Endothelial cell of umbilical vein (primary cell): ENCODE measurements at regions not wholly inside any gene's neighbourhood (a gene's known extent, or its start where the extent isn't known, plus 50 kb on each side); places are given as distances from the start of the nearest gene placed in this dataset.

Source experiments
- BruUV-seq: library from RNA; stranded (reverse); fragments of 400-500 nt; replicated peaks from 2 replicates; lab custom pipeline; 2021; lab: Mats Ljungman, UMichigan
- CTCF ChIA-PET: fragments of 300-600, 350-600 bp; sonication (Branson Sonifier 250); formaldehyde crosslinking; loops from one replicate; lab custom pipeline; 2021; ENCODE audit warnings: antibody characterized with exemption, inconsistent platforms; lab: Charles Lee
- POLR2A ChIA-PET: fragments of 300-600, 350-600 bp; sonication (Branson Sonifier 250); formaldehyde crosslinking; loops from one replicate; lab custom pipeline; 2021; ENCODE audit warnings: antibody characterized with exemption, inconsistent platforms; lab: Charles Lee
- DNase-seq: peaks from one replicate; pipeline ENCODE4 v3.0.0-alpha.2; 2011; ENCODE audit warnings: low read depth, low spot score
- FAIRE-seq: peaks from 2 replicates; lab custom pipeline; 2011; peaks lifted over from hg19 to GRCh38; lab: Jason Lieb, UNC
- H2AFZ ChIP-seq: 2 replicates; pipeline ENCODE4 v1.6.0; 2012; ENCODE audit warnings: low read depth, low read length, control low read depth, inconsistent platforms
- H3K27ac ChIP-seq: 2 replicates; pipeline ENCODE4 v1.5.1; 2011; ENCODE audit warnings: low read depth, mild to moderate bottlenecking, control low read depth, low read length, moderate library complexity; ENCODE audit not compliant: insufficient read depth
- H3K27me3 ChIP-seq, 2 experiments: 2 replicates each; pipeline versions ENCODE4 v1.6.0 to v1.6.1; 2011; ENCODE audit warnings: low read length in 2 of 2, mixed read lengths in 1 of 2; ENCODE audit not compliant: control insufficient read depth in 2 of 2, insufficient read depth in 2 of 2
- H3K36me3 ChIP-seq, 2 experiments: 2 replicates in 1 of 2; 3 replicates in 1 of 2; pipeline ENCODE4 v1.5.1; 2011; ENCODE audit warnings: low read length in 2 of 2, mild to moderate bottlenecking in 1 of 2, moderate library complexity in 1 of 2; ENCODE audit not compliant: control insufficient read depth in 2 of 2, insufficient read depth in 2 of 2; ENCODE audit errors: extremely low read depth in 1 of 2
- H3K4me1 ChIP-seq: 3 replicates; pipeline ENCODE4 v1.5.1; 2011; ENCODE audit warnings: mild to moderate bottlenecking, low read length; ENCODE audit not compliant: control insufficient read depth, insufficient read depth; ENCODE audit errors: extremely low read depth
- H3K4me2 ChIP-seq: 2 replicates; pipeline ENCODE4 v1.6.1; 2011; ENCODE audit warnings: low read length, control low read depth, mixed read lengths; ENCODE audit not compliant: insufficient read depth
- H3K4me3 ChIP-seq, 3 experiments: fragments of 200-600 bp in 1 of 3; sonication (generic), shearing (Covaris generic) in 1 of 3; replicated peaks in 1 of 3; 2 replicates each; pipeline ENCODE4 v1.5.1; 2011 to 2016; ENCODE audit warnings: control low read depth in 3 of 3, low read length in 3 of 3, mild to moderate bottlenecking in 2 of 3, inconsistent platforms in 1 of 3, low read depth in 1 of 3, moderate library complexity in 1 of 3; ENCODE audit not compliant: insufficient read depth in 1 of 3
- H3K79me2 ChIP-seq: 2 replicates; pipeline ENCODE4 v1.6.0; 2012; ENCODE audit warnings: low read length, inconsistent platforms; ENCODE audit not compliant: control insufficient read depth, insufficient read depth
- H3K9ac ChIP-seq: replicated peaks from 2 replicates; pipeline ENCODE3; 2011; ENCODE audit warnings: low read length, control low read depth; ENCODE audit not compliant: insufficient read depth; ENCODE audit errors: extremely low read depth
- H3K9me1 ChIP-seq: replicated peaks from 3 replicates; pipeline ENCODE4 v1.6.0; 2011; ENCODE audit warnings: mild to moderate bottlenecking, low read length; ENCODE audit not compliant: control insufficient read depth, insufficient read depth; ENCODE audit errors: extremely low read depth
- H3K9me3 ChIP-seq: replicated peaks from 2 replicates; pipeline ENCODE4 v1.5.1; 2012; ENCODE audit warnings: low read length, inconsistent platforms; ENCODE audit not compliant: control insufficient read depth, insufficient read depth
- H4K20me1 ChIP-seq: replicated peaks from 2 replicates; pipeline ENCODE3; 2011; ENCODE audit warnings: mild to moderate bottlenecking, low read length; ENCODE audit not compliant: control insufficient read depth, insufficient read depth; ENCODE audit errors: extremely low read depth
- CTCF ChIP-seq, 2 donors: IDR thresholded peaks; 1 replicate in 1 of 2; 2 replicates in 1 of 2; pipeline ENCODE4 v1.5.1; 2011; ENCODE audit warnings: low read length in 2 of 2, mild to moderate bottlenecking in 2 of 2, moderate library complexity in 2 of 2, control low read depth in 1 of 2, inconsistent platforms in 1 of 2, low read depth in 1 of 2; ENCODE audit not compliant: insufficient read depth in 1 of 2; ENCODE audit errors: extremely low read depth in 1 of 2
- EZH2 ChIP-seq: IDR thresholded peaks from 2 replicates; pipeline ENCODE4 v1.6.1; 2012; ENCODE audit warnings: borderline replicate concordance, low read depth, mild to moderate bottlenecking, moderate library complexity, low read length, inconsistent platforms; ENCODE audit not compliant: severe bottlenecking
- FOS ChIP-seq: IDR thresholded peaks from 2 replicates; pipeline ENCODE4 v1.6.1; 2011; ENCODE audit warnings: mild to moderate bottlenecking, low read length, moderate library complexity, borderline replicate concordance; ENCODE audit not compliant: insufficient read depth
- GATA2 ChIP-seq: IDR thresholded peaks from 2 replicates; pipeline ENCODE4 v1.7.0; 2011; ENCODE audit warnings: low read depth, mild to moderate bottlenecking, moderate library complexity, mixed read lengths, low read length; ENCODE audit not compliant: insufficient read length, insufficient read depth
- JUN ChIP-seq: IDR thresholded peaks from 2 replicates; pipeline ENCODE4 v1.6.1; 2011; ENCODE audit warnings: borderline replicate concordance, low read depth; ENCODE audit not compliant: insufficient read length, insufficient read depth
- MAX ChIP-seq: IDR thresholded peaks from 2 replicates; pipeline ENCODE4 v1.6.1; 2011; ENCODE audit not compliant: insufficient read depth, insufficient read length
- MYC ChIP-seq: IDR thresholded peaks from one replicate; pipeline ENCODE4 v1.6.1; 2011; ENCODE audit warnings: mild to moderate bottlenecking, low read depth, low read length
- POLR2A ChIP-seq: IDR thresholded peaks from 2 replicates; pipeline ENCODE4 v1.6.1; 2012; ENCODE audit warnings: low read depth, mild to moderate bottlenecking, control low read depth, low read length
- POLR2AphosphoS5 ChIP-seq: IDR thresholded peaks from 2 replicates; pipeline ENCODE4 v1.6.1; 2012; ENCODE audit warnings: low read depth, mild to moderate bottlenecking, control low read depth, low read length, moderate library complexity; ENCODE audit not compliant: insufficient read depth
- dilution Hi-C: fragments of 300-500 bp; cut with MboI; formaldehyde crosslinking; loops from one replicate; pipeline ENCODE4 v1.15.0; 2019; ENCODE audit warnings: low sequenced_read_pairs; ENCODE audit not compliant: extremely low pct_ligation_motif_present
- intact Hi-C: fragments of 100-400 bp; cut with micrococcal nuclease; formaldehyde crosslinking; loops from one replicate; pipeline ENCODE4 v1.10.0; 2022

- no peaks in the 10 kb centered on the region for H3K36me3 ChIP-seq
- H3K4me1 ChIP-seq = no peaks in the 10 kb centered on the region
- no TSS peak for BruUV-seq
- dilution Hi-C loops = no loop called here
- H3K4me3 ChIP-seq = no peak overlapping the region
- no peak overlapping the region for H3K27ac ChIP-seq
- ChIA-PET CTCF (no interaction called here), POLR2A (no interaction called here)
- TF ChIP-seq GATA2 (no peak), EZH2 (no peak)
- H2AFZ ChIP-seq = no peak overlapping the region
- H4K20me1 ChIP-seq = no peaks in the 10 kb centered on the region
- DNase-seq (no peak), FAIRE-seq (no peak)
- no peak overlapping the region for H3K4me2 ChIP-seq
- no peaks in the 10 kb centered on the region for H3K27me3 ChIP-seq
- no peaks in the 10 kb centered on the region for H3K79me2 ChIP-seq
- intact Hi-C loops = no loop called here
- H3K9me3 ChIP-seq = no peaks in the 10 kb centered on the region
- no peaks in the 10 kb centered on the region for H3K9me1 ChIP-seq
- H3K9ac ChIP-seq = no peak overlapping the region
Measured at GRCh38 chr1:222390181-222390580, 157.7 kb downstream of the HHIPL2 start.

GRCh38 chr1:222387007-222387814 lies 160.7 kb downstream of the HHIPL2 start:
- no peaks in the 10 kb centered on the region for H3K79me2 ChIP-seq
- H3K4me1 ChIP-seq = no peaks in the 10 kb centered on the region
- H3K4me3 ChIP-seq = no peak overlapping the region
- H3K27ac ChIP-seq = no peak overlapping the region
- dilution Hi-C loops = no loop called here
- H3K4me2 ChIP-seq = no peak overlapping the region
- H3K9ac ChIP-seq = no peak overlapping the region
- POLR2A ChIA-PET = no interaction called here
- CTCF ChIA-PET = no interaction called here
- BruUV-seq = no TSS peak
- no peaks in the 10 kb centered on the region for H3K27me3 ChIP-seq
- no peaks in the 10 kb centered on the region for H3K9me1 ChIP-seq
- DNase-seq (no peak), FAIRE-seq (no peak)
- no peaks in the 10 kb centered on the region for H3K9me3 ChIP-seq
- intact Hi-C loops = no loop called here
- no peak overlapping the region for H2AFZ ChIP-seq
- no peak for TF ChIP-seq FOS
- TF ChIP-seq JUN = no peak
- no peak for TF ChIP-seq GATA2
- TF ChIP-seq POLR2AphosphoS5 = no peak
- TF ChIP-seq CTCF (IDR thresholded peaks at IDR 0.05; ENCODE audit: extremely low read depth in 1 of 2, insufficient read depth in 1 of 2, low read depth in 1 of 2, low read length in 2 of 2) = no peak
- TF ChIP-seq POLR2A = no peak
- TF ChIP-seq EZH2 = no peak
- no peak for TF ChIP-seq MYC
- TF ChIP-seq MAX = no peak
- no peaks in the 10 kb centered on the region for H4K20me1 ChIP-seq
- no peaks in the 10 kb centered on the region for H3K36me3 ChIP-seq
